NCI-H446 treated with DMSO at 0.1 percent for 48 hours (cell line): ENCODE measurements at regions not wholly inside any gene's neighbourhood (a gene's known extent, or its start where the extent isn't known, plus 50 kb on each side); places are given as distances from the start of the nearest gene placed in this dataset.

Source experiments
- DNase-seq: peaks from one replicate; lab custom pipeline; 2025; lab: John Stamatoyannopoulos, UW

- no peak for DNase-seq
Measured at GRCh38 chr9:107749787-107750444, 260.3 kb upstream of the KLF4 start.

- no peak for DNase-seq
Measured at GRCh38 chr9:107744873-107745272, 255.3 kb upstream of the KLF4 start.

- no peak for DNase-seq
Measured at GRCh38 chr9:107742531-107743309, 253.2 kb upstream of the KLF4 start.

- DNase-seq: no peak
Measured at GRCh38 chr9:107740088-107740980, 250.8 kb upstream of the KLF4 start.

- DNase-seq: no peak
Measured at GRCh38 chr9:107739601-107740082, 250.1 kb upstream of the KLF4 start.

GRCh38 chr9:107738789-107739188, 249.2 kb upstream of the KLF4 start:
- no peak for DNase-seq

- DNase-seq: no peak
Measured at GRCh38 chr9:107737987-107738743, 248.6 kb upstream of the KLF4 start.

- no peak for DNase-seq
Measured at GRCh38 chr9:107737610-107737986, 248.0 kb upstream of the KLF4 start.

GRCh38 chr9:107735821-107736220, 246.3 kb upstream of the KLF4 start:
- DNase-seq: no peak

- DNase-seq: no peak
Measured at GRCh38 chr9:107734256-107735013, 244.9 kb upstream of the KLF4 start.

- no peak for DNase-seq
Measured at GRCh38 chr9:107733523-107733894, 243.9 kb upstream of the KLF4 start.

- DNase-seq: no peak
Measured at GRCh38 chr9:107732781-107733522, 243.4 kb upstream of the KLF4 start.

GRCh38 chr9:107731115-107731762, 241.7 kb upstream of the KLF4 start:
- no peak for DNase-seq

- DNase-seq: no peak
Measured at GRCh38 chr9:107730666-107731065, 241.1 kb upstream of the KLF4 start.

GRCh38 chr9:107727086-107727780, 237.7 kb upstream of the KLF4 start:
- no peak for DNase-seq

GRCh38 chr9:107723015-107723414, 233.4 kb upstream of the KLF4 start:
- no peak for DNase-seq

- DNase-seq: no peak
Measured at GRCh38 chr9:107721705-107722245, 232.2 kb upstream of the KLF4 start.

GRCh38 chr9:107720501-107720900, 230.9 kb upstream of the KLF4 start:
- no peak for DNase-seq
